OCI-LY1 (cell line): ENCODE measurements at regions not wholly inside any gene's neighbourhood (a gene's known extent, or its start where the extent isn't known, plus 50 kb on each side); places are given as distances from the start of the nearest gene placed in this dataset.

Experiments used
- H2AFZ ChIP-seq: fragments of 200-600 bp; sonication (generic), shearing (Covaris generic); 2 replicates; pipeline ENCODE4 v1.6.0; 2014; ENCODE audit warnings: antibody characterized with exemption, mild to moderate bottlenecking, low read length
- H3F3A ChIP-seq: fragments of 200-600 bp; sonication (generic), shearing (Covaris generic); 2 replicates; pipeline ENCODE4 v1.6.0; 2014; ENCODE audit warnings: mild to moderate bottlenecking, antibody characterized with exemption, low read length, moderate library complexity; ENCODE audit not compliant: insufficient read depth
- H3K27ac ChIP-seq: fragments of 200-600 bp; sonication (generic); 2 replicates; pipeline ENCODE4 v1.5.1; 2014; ENCODE audit warnings: low read length, mixed run types, mild to moderate bottlenecking, low read depth; ENCODE audit not compliant: poor library complexity, severe bottlenecking
- H3K27me3 ChIP-seq: fragments of 200-600 bp; sonication (generic); 2 replicates; pipeline ENCODE4 v1.6.0; 2014; ENCODE audit warnings: antibody characterized with exemption, mild to moderate bottlenecking, low read length, moderate library complexity; ENCODE audit not compliant: insufficient read depth
- H3K36me3 ChIP-seq: fragments of 200-600 bp; sonication (generic); 2 replicates; pipeline ENCODE4 v1.6.1; 2014; ENCODE audit warnings: mild to moderate bottlenecking, antibody characterized with exemption, low read length, moderate library complexity, mixed read lengths; ENCODE audit not compliant: insufficient read depth
- H3K4me1 ChIP-seq: fragments of 200-600 bp; sonication (generic); 2 replicates; pipeline ENCODE4 v1.5.1; 2014; ENCODE audit warnings: mild to moderate bottlenecking, low read length, moderate library complexity; ENCODE audit not compliant: insufficient read depth, severe bottlenecking
- H3K4me2 ChIP-seq: fragments of 200-600 bp; sonication (generic), shearing (Covaris generic); 2 replicates; pipeline ENCODE4 v1.6.1; 2014; ENCODE audit warnings: low read length
- H3K4me3 ChIP-seq: fragments of 200-600 bp; sonication (generic); 2 replicates; pipeline ENCODE4 v1.5.1; 2014; ENCODE audit warnings: low read length, low read depth, mild to moderate bottlenecking, mixed read lengths; ENCODE audit not compliant: poor library complexity, severe bottlenecking
- H3K79me2 ChIP-seq: fragments of 200-600 bp; shearing (Covaris generic); 2 replicates; pipeline ENCODE4 v1.6.1; 2016; ENCODE audit warnings: mixed run types, low read length, mixed read lengths; ENCODE audit not compliant: insufficient read depth
- H3K9ac ChIP-seq: fragments of 200-600 bp; sonication (generic), shearing (Covaris generic); 2 replicates; pipeline ENCODE4 v1.6.1; 2014; ENCODE audit warnings: mild to moderate bottlenecking, low read length, mixed read lengths
- H3K9me2 ChIP-seq: fragments of 200-600 bp; sonication (generic), shearing (Covaris generic); 2 replicates; pipeline ENCODE4 v1.6.1; 2014; ENCODE audit warnings: low read depth, mild to moderate bottlenecking, low read length, mixed read lengths
- H3K9me3 ChIP-seq: fragments of 200-600 bp; shearing (Covaris generic); 2 replicates; pipeline ENCODE4 v1.6.1; 2014; ENCODE audit warnings: low read length, mixed read lengths
- H4K20me1 ChIP-seq: fragments of 200-600 bp; sonication (generic), shearing (Covaris generic); 2 replicates; pipeline ENCODE4 v1.6.0; 2016; ENCODE audit warnings: mild to moderate bottlenecking, low read length; ENCODE audit not compliant: insufficient read depth
- CTCF ChIP-seq: fragments of 200-600 bp; sonication (generic), shearing (Covaris generic); IDR thresholded peaks from 2 replicates; pipeline ENCODE4 v1.5.1; 2017; ENCODE audit warnings: mild to moderate bottlenecking, antibody characterized with exemption, low read length, moderate library complexity, mixed read lengths
- EZH2 ChIP-seq: fragments of 200-600 bp; sonication (generic), shearing (Covaris generic); IDR thresholded peaks from 2 replicates; pipeline ENCODE4 v1.8.0; 2017; ENCODE audit warnings: borderline replicate concordance, mixed run types, mild to moderate bottlenecking, antibody characterized with exemption, low read length, moderate library complexity, mixed read lengths

- H3K9ac ChIP-seq: no peak overlapping the region
- H3K4me1 ChIP-seq: no peaks in the 10 kb centered on the region
- H3K27me3 ChIP-seq: no peaks in the 10 kb centered on the region
- no peak overlapping the region for H2AFZ ChIP-seq
- no peak overlapping the region for H3K4me2 ChIP-seq
- H3K4me3 ChIP-seq: no peak overlapping the region
- H3K9me3 ChIP-seq: no peaks in the 10 kb centered on the region
- TF ChIP-seq CTCF: no peak
- no peak for TF ChIP-seq EZH2
- H3K27ac ChIP-seq: no peak overlapping the region
- H3K79me2 ChIP-seq: no peaks in the 10 kb centered on the region
- no peaks in the 10 kb centered on the region for H4K20me1 ChIP-seq
- no peaks in the 10 kb centered on the region for H3K9me2 ChIP-seq
- H3F3A ChIP-seq: no peaks in the 10 kb centered on the region
- H3K36me3 ChIP-seq: no peaks in the 10 kb centered on the region
Measured at GRCh38 chr1:106571109-106571508, 485.4 kb upstream of the PRMT6 start.

GRCh38 chr1:106584107-106584506 is 472.4 kb upstream of the PRMT6 start:
- no peaks in the 10 kb centered on the region for H3K79me2 ChIP-seq
- H3K4me1 ChIP-seq: no peaks in the 10 kb centered on the region
- H3K27me3 ChIP-seq: no peaks in the 10 kb centered on the region
- no peak overlapping the region for H3K4me2 ChIP-seq
- H3K9me3 ChIP-seq: no peaks in the 10 kb centered on the region
- H3K36me3 ChIP-seq: no peaks in the 10 kb centered on the region
- no peak overlapping the region for H2AFZ ChIP-seq
- TF ChIP-seq CTCF (no peak), EZH2 (no peak)
- no peaks in the 10 kb centered on the region for H4K20me1 ChIP-seq
- no peak overlapping the region for H3K9ac ChIP-seq
- H3K4me3 ChIP-seq: no peak overlapping the region
- no peaks in the 10 kb centered on the region for H3K9me2 ChIP-seq
- no peaks in the 10 kb centered on the region for H3F3A ChIP-seq
- no peak overlapping the region for H3K27ac ChIP-seq

- Histone ChIP-seq H4K20me1 (no peaks in the 10 kb centered on the region), H3K9ac (no peak overlapping the region), H3K4me2 (no peak overlapping the region), H3K4me3 (no peak overlapping the region), H3K36me3 (no peaks in the 10 kb centered on the region), H3F3A (no peaks in the 10 kb centered on the region), H3K9me2 (no peaks in the 10 kb centered on the region), H3K9me3 (no peaks in the 10 kb centered on the region), H3K27me3 (no peaks in the 10 kb centered on the region), H3K27ac (no peak overlapping the region), H2AFZ (no peak overlapping the region), H3K79me2 (no peaks in the 10 kb centered on the region), H3K4me1 (no peaks in the 10 kb centered on the region)
- no peak for TF ChIP-seq EZH2
- no peak for TF ChIP-seq CTCF
Measured at GRCh38 chr1:106584676-106585075, 471.8 kb upstream of the PRMT6 start.
